ENCODE measurements at regions not wholly inside any gene's neighbourhood (a gene's known extent, or its start where the extent isn't known, plus 50 kb on each side); places are given as distances from the start of the nearest gene placed in this dataset.

- TF ChIP-seq MAZ (IDR thresholded peaks at IDR 0.05; ENCODE audit: borderline replicate concordance, low read depth, low read length) (no peak), MAZ (CRISPR knock-in tag; IDR thresholded peaks at IDR 0.05; ENCODE audit: low read depth) (no peak), JUND (CRISPR knock-in tag; IDR thresholded peaks at IDR 0.05) (no peak), ZNF12 (CRISPR knock-in tag; IDR thresholded peaks at IDR 0.05) (no peak), ZNF142 (CRISPR knock-in tag; IDR thresholded peaks at IDR 0.05) (no peak), IKZF1 (IDR thresholded peaks at IDR 0.05) (no peak), PRDM10 (CRISPR knock-in tag; IDR thresholded peaks at IDR 0.05; ENCODE audit: low read depth) (no peak)
- TF ChIP-seq, protein P1, sequence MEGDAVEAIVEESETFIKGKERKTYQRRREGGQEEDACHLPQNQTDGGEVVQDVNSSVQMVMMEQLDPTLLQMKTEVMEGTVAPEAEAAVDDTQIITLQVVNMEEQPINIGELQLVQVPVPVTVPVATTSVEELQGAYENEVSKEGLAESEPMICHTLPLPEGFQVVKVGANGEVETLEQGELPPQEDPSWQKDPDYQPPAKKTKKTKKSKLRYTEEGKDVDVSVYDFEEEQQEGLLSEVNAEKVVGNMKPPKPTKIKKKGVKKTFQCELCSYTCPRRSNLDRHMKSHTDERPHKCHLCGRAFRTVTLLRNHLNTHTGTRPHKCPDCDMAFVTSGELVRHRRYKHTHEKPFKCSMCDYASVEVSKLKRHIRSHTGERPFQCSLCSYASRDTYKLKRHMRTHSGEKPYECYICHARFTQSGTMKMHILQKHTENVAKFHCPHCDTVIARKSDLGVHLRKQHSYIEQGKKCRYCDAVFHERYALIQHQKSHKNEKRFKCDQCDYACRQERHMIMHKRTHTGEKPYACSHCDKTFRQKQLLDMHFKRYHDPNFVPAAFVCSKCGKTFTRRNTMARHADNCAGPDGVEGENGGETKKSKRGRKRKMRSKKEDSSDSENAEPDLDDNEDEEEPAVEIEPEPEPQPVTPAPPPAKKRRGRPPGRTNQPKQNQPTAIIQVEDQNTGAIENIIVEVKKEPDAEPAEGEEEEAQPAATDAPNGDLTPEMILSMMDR (CRISPR knock-in tag; IDR thresholded peaks at IDR 0.05) = no peak
- TF ChIP-seq, protein P2, sequence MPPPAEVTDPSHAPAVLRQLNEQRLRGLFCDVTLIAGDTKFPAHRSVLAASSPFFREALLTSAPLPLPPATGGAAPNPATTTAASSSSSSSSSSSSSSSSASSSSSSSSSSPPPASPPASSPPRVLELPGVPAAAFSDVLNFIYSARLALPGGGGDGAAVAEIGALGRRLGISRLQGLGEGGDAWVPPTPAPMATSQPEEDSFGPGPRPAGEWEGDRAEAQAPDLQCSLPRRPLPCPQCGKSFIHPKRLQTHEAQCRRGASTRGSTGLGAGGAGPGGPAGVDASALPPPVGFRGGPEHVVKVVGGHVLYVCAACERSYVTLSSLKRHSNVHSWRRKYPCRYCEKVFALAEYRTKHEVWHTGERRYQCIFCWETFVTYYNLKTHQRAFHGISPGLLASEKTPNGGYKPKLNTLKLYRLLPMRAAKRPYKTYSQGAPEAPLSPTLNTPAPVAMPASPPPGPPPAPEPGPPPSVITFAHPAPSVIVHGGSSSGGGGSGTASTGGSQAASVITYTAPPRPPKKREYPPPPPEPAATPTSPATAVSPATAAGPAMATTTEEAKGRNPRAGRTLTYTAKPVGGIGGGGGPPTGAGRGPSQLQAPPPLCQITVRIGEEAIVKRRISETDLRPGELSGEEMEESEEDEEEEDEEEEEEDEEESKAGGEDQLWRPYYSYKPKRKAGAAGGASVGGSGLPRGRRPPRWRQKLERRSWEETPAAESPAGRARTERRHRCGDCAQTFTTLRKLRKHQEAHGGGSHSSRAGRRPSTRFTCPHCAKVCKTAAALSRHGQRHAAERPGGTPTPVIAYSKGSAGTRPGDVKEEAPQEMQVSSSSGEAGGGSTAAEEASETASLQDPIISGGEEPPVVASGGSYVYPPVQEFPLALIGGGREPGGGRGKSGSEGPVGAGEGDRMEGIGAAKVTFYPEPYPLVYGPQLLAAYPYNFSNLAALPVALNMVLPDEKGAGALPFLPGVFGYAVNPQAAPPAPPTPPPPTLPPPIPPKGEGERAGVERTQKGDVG (CRISPR knock-in tag; IDR thresholded peaks at IDR 0.05; ENCODE audit: borderline replicate concordance) = no peak
Observed at GRCh38 chr13:62046512-62046911, 630.9 kb upstream of the PCDH20 start.
